Endodermal cell (in vitro differentiated cells): ENCODE measurements at regions not wholly inside any gene's neighbourhood (a gene's known extent, or its start where the extent isn't known, plus 50 kb on each side); places are given as distances from the start of the nearest gene placed in this dataset.

Experiments
- DNase-seq: peaks from one replicate; pipeline ENCODE4 v3.0.0-alpha.2; 2017
- H3K27ac ChIP-seq: 2 replicates; pipeline ENCODE4 v1.5.1; 2013; ENCODE audit warnings: mild to moderate bottlenecking, low read depth, low read length, moderate library complexity
- H3K27me3 ChIP-seq: 2 replicates; pipeline ENCODE4 v1.6.1; 2013; ENCODE audit warnings: mild to moderate bottlenecking, low read length, moderate library complexity; ENCODE audit not compliant: insufficient read depth, control insufficient read depth, poor library complexity, severe bottlenecking
- H3K36me3 ChIP-seq: 2 replicates; pipeline ENCODE4 v1.7.0; 2013; ENCODE audit warnings: mild to moderate bottlenecking, low read length, moderate library complexity; ENCODE audit not compliant: control insufficient read depth, insufficient read depth
- H3K4me1 ChIP-seq: one replicate; pipeline ENCODE4 v1.7.0; 2013; ENCODE audit warnings: low read length; ENCODE audit not compliant: control insufficient read depth, insufficient read depth
- H3K4me3 ChIP-seq: 2 replicates; pipeline ENCODE4 v1.5.1; 2013; ENCODE audit warnings: mild to moderate bottlenecking, low read length, moderate library complexity
- H3K9ac ChIP-seq: 2 replicates; pipeline ENCODE4 v1.6.1; 2013; ENCODE audit warnings: mild to moderate bottlenecking, low read length, moderate library complexity; ENCODE audit not compliant: poor library complexity, severe bottlenecking; ENCODE audit errors: extremely low read depth
- H3K9me3 ChIP-seq: 2 replicates; pipeline ENCODE4 v1.6.1; 2013; ENCODE audit warnings: mild to moderate bottlenecking, low read length, moderate library complexity; ENCODE audit not compliant: control insufficient read depth
- H3K27ac Mint-ChIP-seq: 2 replicates; pipeline ENCODE4 v1.8.0; 2020; ENCODE audit warnings: mixed read lengths
- H3K27me3 Mint-ChIP-seq: 2 replicates; pipeline ENCODE4 v1.8.0; 2021; ENCODE audit warnings: mild to moderate bottlenecking, mixed read lengths; ENCODE audit not compliant: insufficient read depth
- H3K36me3 Mint-ChIP-seq: 2 replicates; pipeline ENCODE4 v1.8.0; 2020; ENCODE audit warnings: low read depth, mixed read lengths
- H3K4me1 Mint-ChIP-seq: 2 replicates; pipeline ENCODE4 v1.8.0; 2020; ENCODE audit warnings: mixed read lengths
- H3K4me3 Mint-ChIP-seq: 2 replicates; pipeline ENCODE4 v1.8.0; 2020; ENCODE audit warnings: mild to moderate bottlenecking, moderate library complexity, mixed read lengths
- H3K9me3 Mint-ChIP-seq: 2 replicates; pipeline ENCODE4 v1.8.0; 2020; ENCODE audit warnings: mild to moderate bottlenecking, mixed read lengths
- CTCF ChIP-seq: fragments of 200-600 bp; sonication (generic); conservative IDR thresholded peaks from 2 replicates; pipeline ENCODE4 v1.5.0; 2021; ENCODE audit warnings: antibody characterized with exemption, mild to moderate bottlenecking
- WGBS, 2 experiments: methylation state at CpG; one replicate each; pipeline versions ENCODE4 v1.1.5 to v1.1.7; 2013; ENCODE audit warnings: missing lambda C conversion rate in 2 of 2, mixed read lengths in 1 of 2; ENCODE audit not compliant: insufficient coverage in 1 of 2, insufficient read length in 1 of 2; 5-methylcytosine and 5-hydroxymethylcytosine counted together

- peaks cover 4% of the 10 kb centered on the region for H3K9me3 Mint-ChIP-seq
- no peak for DNase-seq
- Histone ChIP-seq H3K4me1 (no peaks in the 10 kb centered on the region), H3K27ac (no peak overlapping the region), H3K9me3 (no peaks in the 10 kb centered on the region), H3K9ac (no peak overlapping the region), H3K4me3 (no peak overlapping the region), H3K27me3 (peaks cover 32% of the 10 kb centered on the region), H3K36me3 (no peaks in the 10 kb centered on the region)
- H3K27ac Mint-ChIP-seq: no peak overlapping the region
- no peaks in the 10 kb centered on the region for H3K36me3 Mint-ChIP-seq
- no peaks in the 10 kb centered on the region for H3K4me1 Mint-ChIP-seq
- 96 to 100% methylated on average over 1 to 2 of the region's 2 CpGs for WGBS, 2 experiments
- peaks cover 15% of the 10 kb centered on the region for H3K27me3 Mint-ChIP-seq
- H3K4me3 Mint-ChIP-seq: no peak overlapping the region
- TF ChIP-seq CTCF: no peak
Observed at GRCh38 chr9:99557816-99558215, 263.9 kb upstream of the NR4A3 start.

GRCh38 chr9:99559776-99560175 is 261.9 kb upstream of the NR4A3 start:
- Histone ChIP-seq H3K27me3 (peaks cover 50% of the 10 kb centered on the region), H3K36me3 (no peaks in the 10 kb centered on the region), H3K4me1 (no peaks in the 10 kb centered on the region), H3K4me3 (no peak overlapping the region), H3K9me3 (no peaks in the 10 kb centered on the region), H3K27ac (no peak overlapping the region), H3K9ac (no peak overlapping the region)
- no peak for DNase-seq
- TF ChIP-seq CTCF: no peak
- Mint-ChIP-seq H3K4me1 (peaks cover 4% of the 10 kb centered on the region), H3K9me3 (peaks cover 4% of the 10 kb centered on the region), H3K27me3 (peaks cover 30% of the 10 kb centered on the region), H3K36me3 (no peaks in the 10 kb centered on the region), H3K27ac (no peak overlapping the region), H3K4me3 (no peak overlapping the region)
- 93 to 100% methylated on average over 1 of the region's 1 CpG for WGBS, 2 experiments

GRCh38 chr9:99560561-99560960 is 261.1 kb upstream of the NR4A3 start:
- Histone ChIP-seq H3K9ac (no peak overlapping the region), H3K36me3 (no peaks in the 10 kb centered on the region), H3K4me1 (no peaks in the 10 kb centered on the region), H3K9me3 (no peaks in the 10 kb centered on the region), H3K27me3 (peaks cover 57% of the 10 kb centered on the region), H3K27ac (no peak overlapping the region), H3K4me3 (no peak overlapping the region)
- Mint-ChIP-seq H3K4me1 (peaks cover 4% of the 10 kb centered on the region), H3K36me3 (no peaks in the 10 kb centered on the region), H3K27me3 (peaks cover 37% of the 10 kb centered on the region), H3K27ac (no peak overlapping the region), H3K9me3 (peaks cover 4% of the 10 kb centered on the region), H3K4me3 (no peak overlapping the region)
- TF ChIP-seq CTCF: no peak
- DNase-seq: no peak
